NCI-H2196 treated with DMSO at 0.1 percent for 48 hours (cell line): ENCODE measurements at regions not wholly inside any gene's neighbourhood (a gene's known extent, or its start where the extent isn't known, plus 50 kb on each side); places are given as distances from the start of the nearest gene placed in this dataset.

Experiments
- DNase-seq: peaks from one replicate; lab custom pipeline; 2025; ENCODE audit not compliant: unreplicated experiment; lab: John Stamatoyannopoulos, UW

- DNase-seq = no peak
Observed at GRCh38 chr20:24791953-24792352, 157.1 kb upstream of the CST7 start.

- DNase-seq = no peak
Observed at GRCh38 chr20:24792641-24793495, 156.2 kb upstream of the CST7 start.

GRCh38 chr20:24795436-24795835 lies 153.6 kb upstream of the CST7 start:
- DNase-seq = no peak

GRCh38 chr20:24796236-24796635 lies 152.8 kb upstream of the CST7 start:
- no peak for DNase-seq

GRCh38 chr20:24797113-24797512 lies 152.0 kb upstream of the CST7 start:
- DNase-seq = no peak

- DNase-seq = no peak
Observed at GRCh38 chr20:24797745-24798655, 151.1 kb upstream of the CST7 start.

- no peak for DNase-seq
Observed at GRCh38 chr20:24798930-24799705, 150.0 kb upstream of the CST7 start.

GRCh38 chr20:24799971-24800580 lies 149.0 kb upstream of the CST7 start:
- no peak for DNase-seq

GRCh38 chr20:24802286-24802820 lies 146.7 kb upstream of the CST7 start:
- DNase-seq = no peak

GRCh38 chr20:24804481-24805206 lies 144.4 kb upstream of the CST7 start:
- no peak for DNase-seq

- DNase-seq = no peak
Observed at GRCh38 chr20:24805456-24806238, 143.4 kb upstream of the CST7 start.

- no peak for DNase-seq
Observed at GRCh38 chr20:24806705-24807676, 142.1 kb upstream of the CST7 start.

- DNase-seq = no peak
Observed at GRCh38 chr20:24808616-24809015, 140.5 kb upstream of the CST7 start.

GRCh38 chr20:24809606-24810005 lies 139.5 kb upstream of the CST7 start:
- no peak for DNase-seq

- DNase-seq = no peak
Observed at GRCh38 chr20:24810676-24811407, 138.2 kb upstream of the CST7 start.

GRCh38 chr20:24812373-24812772 lies 136.7 kb upstream of the CST7 start:
- no peak for DNase-seq

- DNase-seq = no peak
Observed at GRCh38 chr20:24813080-24813479, 136.0 kb upstream of the CST7 start.
